H1 (cell line): ENCODE measurements at regions not wholly inside any gene's neighbourhood (a gene's known extent, or its start where the extent isn't known, plus 50 kb on each side); places are given as distances from the start of the nearest gene placed in this dataset.

Experiments
- CTCF ChIA-PET: fragments of 300-600 bp; sonication (Branson Sonifier 250); formaldehyde crosslinking; loops from one replicate; lab custom pipeline; 2021; ENCODE audit not compliant: partially characterized antibody; lab: Charles Lee
- POLR2A ChIA-PET: fragments of 300-600 bp; sonication (Branson Sonifier 250); formaldehyde crosslinking; loops from one replicate; lab custom pipeline; 2021; ENCODE audit warnings: inconsistent platforms; ENCODE audit not compliant: partially characterized antibody; lab: Charles Lee
- DNase-seq, 2 experiments: peaks; one replicate each; pipeline versions ENCODE4 v3.0.0 to v3.0.0-alpha.2; 2010 to 2022; ENCODE audit warnings: low spot score in 2 of 2, low read depth in 1 of 2, mixed read lengths in 1 of 2
- FAIRE-seq: peaks from 2 replicates; lab custom pipeline; 2011; peaks lifted over from hg19 to GRCh38; lab: Jason Lieb, UNC
- H2AFZ ChIP-seq: 2 replicates; pipeline ENCODE4 v1.8.1; 2012; ENCODE audit warnings: low read length, inconsistent platforms
- H2AK5ac ChIP-seq: 2 replicates; pipeline ENCODE4 v1.6.1; 2013; ENCODE audit warnings: low read depth, low read length
- H2BK120ac ChIP-seq: replicated peaks from 2 replicates; pipeline ENCODE3; 2013; ENCODE audit warnings: low read depth, low read length, inconsistent platforms
- H2BK12ac ChIP-seq: 2 replicates; pipeline ENCODE4 v1.6.1; 2013; ENCODE audit warnings: low read depth, low read length
- H2BK15ac ChIP-seq: 2 replicates; pipeline ENCODE4 v1.6.1; 2013; ENCODE audit warnings: low read length
- H2BK20ac ChIP-seq: 2 replicates; pipeline ENCODE4 v1.6.1; 2013; ENCODE audit warnings: low read length
- H2BK5ac ChIP-seq: 2 replicates; pipeline ENCODE4 v1.6.1; 2013; ENCODE audit warnings: low read depth, low read length
- H3K14ac ChIP-seq: 2 replicates; pipeline ENCODE4 v1.6.1; 2013; ENCODE audit warnings: inconsistent platforms; ENCODE audit not compliant: insufficient read length
- H3K18ac ChIP-seq: 2 replicates; pipeline ENCODE4 v1.6.1; 2013; ENCODE audit warnings: low read length; ENCODE audit errors: extremely low read depth
- H3K23ac ChIP-seq: 2 replicates; pipeline ENCODE4 v1.6.1; 2013; ENCODE audit warnings: inconsistent platforms; ENCODE audit not compliant: insufficient read length
- H3K23me2 ChIP-seq: 2 replicates; pipeline ENCODE4 v1.6.1; 2013; ENCODE audit warnings: low read depth, low read length
- H3K27ac ChIP-seq: 2 replicates; pipeline ENCODE4 v1.6.1; 2011; ENCODE audit warnings: low read depth, low read length, inconsistent platforms
- H3K27me3 ChIP-seq, 4 experiments: replicated peaks in 1 of 4; 1 replicate in 1 of 4; 2 replicates in 3 of 4; pipeline versions ENCODE4 v1.6.1 to v1.8.1; 2011 to 2013; ENCODE audit warnings: low read length in 3 of 4, mild to moderate bottlenecking in 3 of 4, inconsistent platforms in 2 of 4, mixed read lengths in 2 of 4, moderate library complexity in 1 of 4; ENCODE audit not compliant: control insufficient read depth in 3 of 4, insufficient read depth in 3 of 4; ENCODE audit errors: extremely low read depth in 1 of 4
- H3K36me3 ChIP-seq, 4 experiments: 2 replicates each; pipeline versions ENCODE4 v1.6.1 to v1.8.1; 2011 to 2013; ENCODE audit warnings: mild to moderate bottlenecking in 4 of 4, low read length in 3 of 4, moderate library complexity in 2 of 4, control low read depth in 1 of 4, inconsistent platforms in 1 of 4; ENCODE audit not compliant: insufficient read depth in 4 of 4, control insufficient read depth in 2 of 4
- H3K4ac ChIP-seq: replicated peaks from 2 replicates; pipeline ENCODE3; 2013; ENCODE audit warnings: low read length, low read depth, mixed read lengths, inconsistent platforms; ENCODE audit not compliant: insufficient read length
- H3K4me1 ChIP-seq, 4 experiments: replicated peaks in 1 of 4; 1 replicate in 1 of 4; 2 replicates in 3 of 4; pipeline versions ENCODE4 v1.6.1 to v1.8.1; 2011 to 2013; ENCODE audit warnings: low read length in 3 of 4, inconsistent platforms in 2 of 4, mixed read lengths in 1 of 4; ENCODE audit not compliant: insufficient read depth in 4 of 4, control insufficient read depth in 3 of 4
- H3K4me2 ChIP-seq, 2 experiments: 2 replicates each; pipeline versions ENCODE4 v1.6.1 to v1.8.1; 2011 to 2013; ENCODE audit warnings: low read depth in 2 of 2, low read length in 2 of 2, control low read depth in 1 of 2, inconsistent platforms in 1 of 2, mild to moderate bottlenecking in 1 of 2; ENCODE audit not compliant: insufficient read depth in 1 of 2
- H3K4me3 ChIP-seq, 4 experiments: fragments of 200-600, 300-600 bp in 1 of 4; sonication (generic), shearing (Covaris generic), sonication (Bioruptor Twin) in 1 of 4; 2 replicates each; pipeline versions ENCODE4 v1.5.1 to v1.8.1; 2011 to 2016; ENCODE audit warnings: low read length in 4 of 4, low read depth in 3 of 4, control low read depth in 2 of 4, inconsistent platforms in 2 of 4, mild to moderate bottlenecking in 2 of 4, mixed read lengths in 1 of 4, moderate library complexity in 1 of 4; ENCODE audit not compliant: insufficient read depth in 2 of 4; ENCODE audit errors: extremely low read depth in 1 of 4
- H3K56ac ChIP-seq: replicated peaks from 2 replicates; pipeline ENCODE3; 2013; ENCODE audit warnings: low read depth, mild to moderate bottlenecking, mixed read lengths, low read length, inconsistent platforms; ENCODE audit not compliant: insufficient read length
- H3K79me1 ChIP-seq: 2 replicates; pipeline ENCODE4 v1.6.1; 2013; ENCODE audit warnings: low read depth, low read length, control low read depth
- H3K79me2 ChIP-seq, 2 experiments: 2 replicates each; pipeline versions ENCODE4 v1.6.1 to v1.8.1; 2012 to 2013; ENCODE audit warnings: low read length in 2 of 2, mild to moderate bottlenecking in 2 of 2, inconsistent platforms in 1 of 2; ENCODE audit not compliant: insufficient read depth in 2 of 2, control insufficient read depth in 1 of 2
- H3K9ac ChIP-seq, 4 experiments: replicated peaks in 1 of 4; 1 replicate in 1 of 4; 2 replicates in 3 of 4; pipeline versions ENCODE4 v1.6.1 to v1.8.1; 2011 to 2013; ENCODE audit warnings: low read depth in 3 of 4, low read length in 3 of 4, control low read depth in 2 of 4, mild to moderate bottlenecking in 2 of 4, moderate library complexity in 2 of 4, inconsistent platforms in 1 of 4; ENCODE audit errors: extremely low read depth in 1 of 4
- H3K9me3 ChIP-seq, 2 experiments: 2 replicates each; pipeline versions ENCODE4 v1.6.1 to v1.8.1; 2012 to 2013; ENCODE audit warnings: mild to moderate bottlenecking in 2 of 2, moderate library complexity in 2 of 2, control low read depth in 1 of 2, inconsistent platforms in 1 of 2, low read depth in 1 of 2, low read length in 1 of 2, mixed read lengths in 1 of 2; ENCODE audit not compliant: insufficient read depth in 2 of 2
- H4K20me1 ChIP-seq, 2 experiments: replicated peaks in 1 of 2; 2 replicates each; pipeline versions ENCODE3 to v1.8.1; 2011 to 2013; ENCODE audit warnings: inconsistent platforms in 2 of 2, low read length in 2 of 2, mild to moderate bottlenecking in 1 of 2; ENCODE audit not compliant: insufficient read depth in 2 of 2, control insufficient read depth in 1 of 2
- H4K5ac ChIP-seq: 2 replicates; pipeline ENCODE4 v1.6.1; 2013; ENCODE audit warnings: low read length, low read depth, mixed read lengths, inconsistent platforms; ENCODE audit not compliant: insufficient read length
- H4K8ac ChIP-seq: 2 replicates; pipeline ENCODE4 v1.8.0; 2013; ENCODE audit warnings: mild to moderate bottlenecking, moderate library complexity, low read length, inconsistent platforms; ENCODE audit not compliant: insufficient read depth; ENCODE audit errors: extremely low read depth
- H4K91ac ChIP-seq: replicated peaks from 2 replicates; pipeline ENCODE3; 2013; ENCODE audit warnings: low read length, mixed read lengths, inconsistent platforms; ENCODE audit not compliant: insufficient read length
- BACH1 ChIP-seq: IDR thresholded peaks from 2 replicates; pipeline ENCODE4 v1.6.1; 2012; ENCODE audit warnings: low read length, improper control_type of control experiment
- BCL11A ChIP-seq, 2 experiments: IDR thresholded peaks; one replicate each; pipeline ENCODE4 v1.6.1; 2011; ENCODE audit warnings: low read depth in 2 of 2, low read length in 2 of 2, mild to moderate bottlenecking in 2 of 2
- CREB1 ChIP-seq: IDR thresholded peaks from 2 replicates; pipeline ENCODE4 v1.6.1; 2012; ENCODE audit warnings: inconsistent platforms
- CTBP2 ChIP-seq: IDR thresholded peaks from 2 replicates; pipeline ENCODE4 v1.7.0; 2011; ENCODE audit warnings: borderline replicate concordance, mild to moderate bottlenecking, moderate library complexity, mixed read lengths, low read length; ENCODE audit not compliant: insufficient read depth, insufficient read length
- EP300 ChIP-seq, 2 experiments: IDR thresholded peaks; 1 replicate in 1 of 2; 2 replicates in 1 of 2; pipeline ENCODE4 v1.6.1; 2011 to 2012; ENCODE audit warnings: low read depth in 2 of 2, low read length in 2 of 2, mild to moderate bottlenecking in 2 of 2, borderline replicate concordance in 1 of 2, inconsistent platforms in 1 of 2, moderate library complexity in 1 of 2
- GABPA ChIP-seq: IDR thresholded peaks from 2 replicates; pipeline ENCODE4 v1.6.1; 2011; ENCODE audit warnings: mild to moderate bottlenecking, low read length, moderate library complexity, borderline replicate concordance; ENCODE audit not compliant: insufficient read depth
- MAFK ChIP-seq: IDR thresholded peaks from 2 replicates; pipeline ENCODE4 v1.6.1; 2012; ENCODE audit warnings: low read depth, mild to moderate bottlenecking, improper control_type of control experiment, low read length
- POU5F1 ChIP-seq: IDR thresholded peaks from 2 replicates; pipeline ENCODE4 v1.6.1; 2011; ENCODE audit warnings: low read depth, mild to moderate bottlenecking, low read length, moderate library complexity
- RBBP5 ChIP-seq: IDR thresholded peaks from 2 replicates; pipeline ENCODE4 v1.7.1; 2012; ENCODE audit warnings: low read depth, mild to moderate bottlenecking, inconsistent platforms, low read length, moderate library complexity, borderline replicate concordance
- RNF2 ChIP-seq: fragments of 200-900, 300-1000 bp; sonication (generic); IDR thresholded peaks from 2 replicates; pipeline ENCODE4 v1.7.1; 2016; ENCODE audit warnings: borderline replicate concordance, low read depth, mild to moderate bottlenecking, antibody characterized with exemption, low read length; ENCODE audit not compliant: poor library complexity, severe bottlenecking; ENCODE audit errors: missing control alignments
- RXRA ChIP-seq: IDR thresholded peaks from 2 replicates; pipeline ENCODE4 v1.6.1; 2011; ENCODE audit warnings: low read depth, mild to moderate bottlenecking, low read length, moderate library complexity; ENCODE audit not compliant: insufficient read depth
- SRF ChIP-seq: IDR thresholded peaks from 2 replicates; pipeline ENCODE4 v1.6.1; 2011; ENCODE audit warnings: mild to moderate bottlenecking, low read depth, low read length, moderate library complexity
- SUZ12 ChIP-seq: fragments of 200-600 bp; sonication (generic); IDR thresholded peaks from 2 replicates; pipeline ENCODE4 v1.6.1; 2012; ENCODE audit warnings: mild to moderate bottlenecking, inconsistent platforms, low read length, moderate library complexity, mixed read lengths
- WGBS, 2 experiments: shearing (Covaris generic) in 1 of 2; methylation state at CpG; one replicate each; pipeline versions ENCODE4 v1.1.6 to v1.1.7; 2013 to 2015; ENCODE audit warnings: low lambda C conversion rate in 2 of 2, mixed read lengths in 2 of 2, inconsistent platforms in 1 of 2, low coverage in 1 of 2, missing lambda C conversion rate in 1 of 2; ENCODE audit not compliant: insufficient replicate concordance in 2 of 2, insufficient coverage in 1 of 2, insufficient read length in 1 of 2; ENCODE audit errors: extremely low coverage in 1 of 2, missing lambda C conversion rate in 1 of 2; 5-methylcytosine and 5-hydroxymethylcytosine counted together

DNA sequence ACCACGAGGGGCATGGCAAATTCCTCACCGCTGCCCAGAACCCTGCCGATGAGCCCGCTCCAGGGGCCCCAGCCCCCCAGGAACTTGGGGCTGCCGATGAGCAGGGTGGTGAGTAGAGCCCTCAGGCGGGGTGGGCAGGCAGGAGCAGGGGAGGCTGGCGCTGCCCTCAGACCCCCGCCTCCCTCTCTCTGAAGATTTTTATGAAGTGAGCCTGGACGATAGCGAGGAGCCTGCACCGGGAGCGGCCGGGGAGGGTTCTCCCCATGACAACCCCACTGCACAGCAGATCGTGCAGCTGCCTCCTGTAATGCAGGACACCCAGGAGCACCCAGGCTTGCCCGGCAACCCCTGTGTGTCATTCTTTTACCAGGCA lies 56.7 kb upstream of the UBE2Q2 start:
- 82% methylated on average over 13 of the region's 15 CpGs; no CpG with 5 or more reads in 1 of the 2 experiments for WGBS, 2 experiments
- ChIA-PET CTCF (interaction anchor here (0.6 to 6.7 kb wide), 30 partner anchors 8 to 353 kb away, joined by 3 to 83 read pairs (median 5); no protein-coding TSS in a partner anchor), POLR2A (interaction anchor here (1.0 to 1.5 kb wide), 2 partner anchors 9 to 118 kb away, joined by 3 to 4 read pairs; no protein-coding TSS in a partner anchor)
- peaks cover 0 to 2% (median 0%) of the 10 kb centered on the region in 4 experiments; a peak in 1 of 7 replicates for H3K4me1 ChIP-seq
- no peak overlapping the region for H4K91ac ChIP-seq
- H4K20me1 ChIP-seq: no peaks in the 10 kb centered on the region
- H3K4me3 ChIP-seq: peak overlapping the region in 1 of 4 experiments; percentile 27; a peak in 1 of 8 replicates
- H3K79me1 ChIP-seq: no peaks in the 10 kb centered on the region
- no peak overlapping the region for H3K23ac ChIP-seq
- FAIRE-seq (no peak), DNase-seq (no peak)
- H2AK5ac ChIP-seq: no peak overlapping the region
- no peak overlapping the region for H3K9ac ChIP-seq
- 0 out of 2 replicates have a peak overlapping the region, but pooled peaks have one; percentile 51 for H4K8ac ChIP-seq
- H3K79me2 ChIP-seq: no peaks in the 10 kb centered on the region
- no peak overlapping the region for H3K27ac ChIP-seq
- no peaks in the 10 kb centered on the region for H3K9me3 ChIP-seq
- no peak overlapping the region for H4K5ac ChIP-seq
- TF ChIP-seq MAFK (no peak), RXRA (no peak), CREB1 (no peak), SUZ12 (no peak), SRF (no peak), BCL11A (IDR thresholded peaks at IDR 0.05; ENCODE audit: low read depth in 2 of 2, low read length in 2 of 2) (no peak), POU5F1 (no peak), CTBP2 (no peak), EP300 (IDR thresholded peaks at IDR 0.05; ENCODE audit: borderline replicate concordance in 1 of 2, low read depth in 2 of 2, low read length in 2 of 2) (no peak), BACH1 (no peak), GABPA (no peak), RNF2 (no peak), RBBP5 (no peak)
- no peaks in the 10 kb centered on the region; a peak in 1 of 7 replicates for H3K27me3 ChIP-seq
- no peak overlapping the region for H2AFZ ChIP-seq
- no peak overlapping the region for H3K14ac ChIP-seq
- no peak overlapping the region for H2BK5ac ChIP-seq
- no peak overlapping the region for H2BK120ac ChIP-seq
- no peak overlapping the region for H3K4ac ChIP-seq
- no peaks in the 10 kb centered on the region for H3K23me2 ChIP-seq
- H3K56ac ChIP-seq: no peak overlapping the region
- no peak overlapping the region for H3K18ac ChIP-seq
- H3K4me2 ChIP-seq: no peak overlapping the region
- no peak overlapping the region for H2BK12ac ChIP-seq
- H3K36me3 ChIP-seq: no peaks in the 10 kb centered on the region
- H2BK15ac ChIP-seq: no peak overlapping the region
- no peak overlapping the region for H2BK20ac ChIP-seq
